MV-4-11 (cell line): ENCODE measurements at regions not wholly inside any gene's neighbourhood (a gene's known extent, or its start where the extent isn't known, plus 50 kb on each side); places are given as distances from the start of the nearest gene placed in this dataset.
A peak's percentile ranks its signal among the peaks of the same experiment; 100 is the strongest.
"Not testable (repeated sequence)": the region's sequence is repeated elsewhere in the genome, so short reads cannot be mapped to it uniquely, and the experiment has no call there.

Source experiments
- DNase-seq: peaks from one replicate; lab custom pipeline; 2025; lab: John Stamatoyannopoulos, UW

DNA sequence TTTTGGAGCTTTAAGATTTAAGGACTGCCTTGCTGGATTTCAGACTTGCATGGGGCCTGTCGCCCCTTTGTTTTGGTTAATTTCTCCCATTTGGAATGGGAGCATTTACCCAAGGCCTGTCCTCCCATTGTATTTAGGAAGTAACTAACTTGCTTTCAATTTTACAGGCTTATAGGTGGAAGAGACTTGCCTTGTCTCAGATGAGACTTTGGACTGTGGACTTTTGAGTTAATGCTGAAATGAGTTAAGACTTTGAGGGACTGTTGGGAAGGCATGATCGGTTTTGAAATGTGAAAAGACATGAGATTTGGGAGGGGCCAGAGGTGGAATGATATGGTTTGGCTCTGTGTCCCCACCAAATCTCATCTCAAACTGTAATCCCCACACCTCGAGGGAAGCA lies 56.5 kb upstream of the TNFSF10 start:
- not testable (repeated sequence) for DNase-seq

DNA sequence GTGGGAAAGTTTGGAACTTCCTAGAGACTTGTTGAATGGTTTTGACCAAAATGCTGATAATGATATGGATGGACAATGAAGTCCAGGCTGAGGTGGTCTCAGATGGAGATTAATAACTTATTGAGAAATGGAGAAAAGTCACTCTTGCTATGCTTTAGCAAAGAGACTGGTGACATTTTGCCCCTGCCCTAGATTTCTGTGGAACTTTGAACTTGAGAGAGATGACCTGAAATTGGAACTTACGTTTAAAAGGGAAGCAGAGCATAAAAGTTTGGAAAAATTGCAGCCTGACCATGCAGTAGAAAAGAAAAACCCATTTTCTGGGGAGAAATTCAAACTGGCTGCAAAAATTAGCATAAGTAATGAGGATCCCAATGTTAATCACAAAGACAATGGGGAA lies 55.5 kb upstream of the TNFSF10 start:
- not testable (repeated sequence) for DNase-seq

GRCh38 chr3:172577987-172578570 lies 54.8 kb upstream of the TNFSF10 start:
- DNase-seq = peak; percentile 24

- DNase-seq = no peak
Observed at GRCh38 chr3:172575375-172575774, 52.1 kb upstream of the TNFSF10 start.

GRCh38 chr3:172573422-172573821 lies 50.2 kb upstream of the TNFSF10 start:
- DNase-seq = no peak
